ENCODE measurements at regions not wholly inside any gene's neighbourhood (a gene's known extent, or its start where the extent isn't known, plus 50 kb on each side); places are given as distances from the start of the nearest gene placed in this dataset.

- Mint-ChIP-seq H3K4me1 (ENCODE audit: low read depth) (no peaks in the 10 kb centered on the region), H3K9me3 (ENCODE audit: low read depth) (no peaks in the 10 kb centered on the region), H3K27me3 (ENCODE audit: low read depth) (peaks cover 50% of the 10 kb centered on the region), H3K36me3 (ENCODE audit: low read depth) (no peaks in the 10 kb centered on the region), H3K4me3 (ENCODE audit: unreplicated experiment) (no peak overlapping the region), H3K27ac (ENCODE audit: unreplicated experiment) (no peak overlapping the region)
- DNase-seq (ENCODE audit: low spot score) = peak; percentile 28
- TF ChIP-seq CTCF (IDR thresholded peaks at IDR 0.05) = no peak
These were observed 129.4 kb downstream of the OLFM1 start for GRCh38 chr9:135216791-135217441.

- peak; percentile 61 for DNase-seq (ENCODE audit: low spot score)
- Mint-ChIP-seq H3K36me3 (ENCODE audit: low read depth) (no peaks in the 10 kb centered on the region), H3K9me3 (ENCODE audit: low read depth) (no peaks in the 10 kb centered on the region), H3K27ac (ENCODE audit: unreplicated experiment) (no peak overlapping the region), H3K27me3 (ENCODE audit: low read depth) (peaks cover 47% of the 10 kb centered on the region), H3K4me3 (ENCODE audit: unreplicated experiment) (no peak overlapping the region), H3K4me1 (ENCODE audit: low read depth) (no peaks in the 10 kb centered on the region)
- no peak for TF ChIP-seq CTCF (IDR thresholded peaks at IDR 0.05)
These were observed 130.4 kb downstream of the OLFM1 start for GRCh38 chr9:135217836-135218235.

GRCh38 chr9:135218331-135219225 is 131.1 kb downstream of the OLFM1 start:
- TF ChIP-seq CTCF (IDR thresholded peaks at IDR 0.05) = no peak
- DNase-seq (ENCODE audit: low spot score) = peak; percentile 48
- H3K4me3 Mint-ChIP-seq (ENCODE audit: unreplicated experiment) = no peak overlapping the region

GRCh38 chr9:135219676-135220600 is 132.5 kb downstream of the OLFM1 start:
- no peaks in the 10 kb centered on the region for H3K4me1 Mint-ChIP-seq (ENCODE audit: low read depth)
- H3K9me3 Mint-ChIP-seq (ENCODE audit: low read depth) = no peaks in the 10 kb centered on the region
- H3K36me3 Mint-ChIP-seq (ENCODE audit: low read depth) = no peaks in the 10 kb centered on the region
- DNase-seq (ENCODE audit: low spot score) = peak; percentile 44
- H3K4me3 Mint-ChIP-seq (ENCODE audit: unreplicated experiment) = no peak overlapping the region
- TF ChIP-seq CTCF (IDR thresholded peaks at IDR 0.05) = no peak
- H3K27ac Mint-ChIP-seq (ENCODE audit: unreplicated experiment) = no peak overlapping the region
- peaks cover 31% of the 10 kb centered on the region for H3K27me3 Mint-ChIP-seq (ENCODE audit: low read depth)

More at GRCh38 chr9:135218331-135219225, 131.1 kb downstream of the OLFM1 start:
- no peaks in the 10 kb centered on the region for H3K9me3 Mint-ChIP-seq (ENCODE audit: low read depth)
- no peaks in the 10 kb centered on the region for H3K36me3 Mint-ChIP-seq (ENCODE audit: low read depth)
- peaks cover 42% of the 10 kb centered on the region for H3K27me3 Mint-ChIP-seq (ENCODE audit: low read depth)
- H3K27ac Mint-ChIP-seq (ENCODE audit: unreplicated experiment) = no peak overlapping the region
- H3K4me1 Mint-ChIP-seq (ENCODE audit: low read depth) = no peaks in the 10 kb centered on the region
